Osteocyte (in vitro differentiated cells): ENCODE measurements at regions not wholly inside any gene's neighbourhood (a gene's known extent, or its start where the extent isn't known, plus 50 kb on each side); places are given as distances from the start of the nearest gene placed in this dataset.
A peak's percentile ranks its signal among the peaks of the same experiment; 100 is the strongest.

Source experiments
- DNase-seq: peaks from one replicate; pipeline ENCODE4 v3.0.0; 2021; ENCODE audit warnings: mixed read lengths; ENCODE audit not compliant: unreplicated experiment; ENCODE audit errors: extremely low spot score
- H3K27ac Mint-ChIP-seq: one replicate; pipeline ENCODE4 v1.8.0; 2021; ENCODE audit warnings: mild to moderate bottlenecking, mixed read lengths; ENCODE audit not compliant: unreplicated experiment
- H3K27me3 Mint-ChIP-seq: one replicate; pipeline ENCODE4 v1.8.0; 2021; ENCODE audit warnings: mixed read lengths; ENCODE audit not compliant: unreplicated experiment
- H3K36me3 Mint-ChIP-seq: one replicate; pipeline ENCODE4 v1.8.0; 2021; ENCODE audit warnings: mixed read lengths; ENCODE audit not compliant: unreplicated experiment
- H3K4me1 Mint-ChIP-seq: one replicate; pipeline ENCODE4 v1.8.0; 2021; ENCODE audit warnings: mixed read lengths; ENCODE audit not compliant: unreplicated experiment
- H3K4me3 Mint-ChIP-seq: one replicate; pipeline ENCODE4 v1.8.0; 2021; ENCODE audit warnings: mild to moderate bottlenecking, moderate library complexity, mixed read lengths; ENCODE audit not compliant: unreplicated experiment
- H3K9me3 Mint-ChIP-seq: one replicate; pipeline ENCODE4 v1.8.0; 2021; ENCODE audit warnings: mixed read lengths; ENCODE audit not compliant: unreplicated experiment
- TF ChIP-seq, protein P1 (sequence below): fragments of 200-600 bp; sonication (generic); IDR thresholded peaks from 2 replicates; pipeline ENCODE4 v1.5.0; 2021; ENCODE audit warnings: antibody characterized with exemption, mild to moderate bottlenecking, moderate library complexity

DNA sequence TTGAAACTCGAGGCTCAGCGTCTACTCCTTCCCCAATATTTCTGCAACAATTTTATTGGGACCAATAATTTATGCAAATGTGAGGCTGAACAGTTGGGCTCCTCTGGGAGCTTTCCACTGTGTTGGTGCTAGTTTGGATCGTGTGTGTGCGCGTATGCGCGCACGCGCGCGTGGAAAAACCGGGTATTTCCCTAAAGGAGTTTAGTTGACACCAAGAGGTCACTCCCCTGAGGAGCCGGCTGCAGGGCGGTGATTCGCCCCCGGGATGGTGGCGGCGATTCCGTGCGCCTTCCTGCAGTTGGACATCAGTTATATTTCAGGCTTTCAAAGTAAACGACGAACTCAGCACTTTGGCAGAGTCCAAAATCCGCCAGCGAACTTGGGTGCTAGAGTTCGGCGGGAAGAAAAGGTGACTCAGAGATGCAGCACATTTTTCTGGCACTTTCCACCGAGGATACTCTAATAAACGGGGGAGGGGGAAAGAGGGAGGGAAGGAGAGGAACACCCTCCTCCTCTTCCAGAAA, 186.5 kb upstream of the FANCL start:
- TF ChIP-seq, protein P1, sequence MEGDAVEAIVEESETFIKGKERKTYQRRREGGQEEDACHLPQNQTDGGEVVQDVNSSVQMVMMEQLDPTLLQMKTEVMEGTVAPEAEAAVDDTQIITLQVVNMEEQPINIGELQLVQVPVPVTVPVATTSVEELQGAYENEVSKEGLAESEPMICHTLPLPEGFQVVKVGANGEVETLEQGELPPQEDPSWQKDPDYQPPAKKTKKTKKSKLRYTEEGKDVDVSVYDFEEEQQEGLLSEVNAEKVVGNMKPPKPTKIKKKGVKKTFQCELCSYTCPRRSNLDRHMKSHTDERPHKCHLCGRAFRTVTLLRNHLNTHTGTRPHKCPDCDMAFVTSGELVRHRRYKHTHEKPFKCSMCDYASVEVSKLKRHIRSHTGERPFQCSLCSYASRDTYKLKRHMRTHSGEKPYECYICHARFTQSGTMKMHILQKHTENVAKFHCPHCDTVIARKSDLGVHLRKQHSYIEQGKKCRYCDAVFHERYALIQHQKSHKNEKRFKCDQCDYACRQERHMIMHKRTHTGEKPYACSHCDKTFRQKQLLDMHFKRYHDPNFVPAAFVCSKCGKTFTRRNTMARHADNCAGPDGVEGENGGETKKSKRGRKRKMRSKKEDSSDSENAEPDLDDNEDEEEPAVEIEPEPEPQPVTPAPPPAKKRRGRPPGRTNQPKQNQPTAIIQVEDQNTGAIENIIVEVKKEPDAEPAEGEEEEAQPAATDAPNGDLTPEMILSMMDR, result no peak
- no peaks in the 10 kb centered on the region for H3K36me3 Mint-ChIP-seq
- H3K9me3 Mint-ChIP-seq, result no peaks in the 10 kb centered on the region
- no peak for DNase-seq
- peaks cover 13% of the 10 kb centered on the region for H3K4me1 Mint-ChIP-seq
- no peak overlapping the region for H3K27ac Mint-ChIP-seq
- peak overlapping the region; percentile 85 for H3K4me3 Mint-ChIP-seq
- peaks cover 56% of the 10 kb centered on the region for H3K27me3 Mint-ChIP-seq

DNA sequence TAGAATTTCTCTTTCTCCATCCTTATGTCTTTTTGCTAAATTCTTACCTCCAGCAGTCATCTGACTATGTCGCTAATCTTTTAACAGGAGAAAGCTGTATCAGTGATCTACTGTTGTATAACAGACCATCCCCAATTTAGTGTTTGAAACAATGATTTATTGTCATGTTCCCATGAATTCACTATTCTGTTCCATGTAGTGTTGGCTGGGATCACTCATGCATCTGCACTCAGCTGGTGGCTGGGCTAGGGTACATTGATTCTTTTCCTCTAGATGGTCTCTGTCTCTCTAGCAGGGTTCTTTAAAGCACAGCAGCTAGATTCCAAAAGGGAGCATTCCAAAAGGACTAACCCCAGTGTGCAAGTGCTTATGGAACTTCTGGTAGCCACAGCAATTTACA, 184.2 kb upstream of the FANCL start:
- Mint-ChIP-seq H3K27ac (no peak overlapping the region), H3K4me1 (peaks cover 13% of the 10 kb centered on the region), H3K36me3 (no peaks in the 10 kb centered on the region), H3K9me3 (no peaks in the 10 kb centered on the region), H3K4me3 (no peak overlapping the region), H3K27me3 (peaks cover 58% of the 10 kb centered on the region)
- TF ChIP-seq, protein P1, result no peak
- DNase-seq, result no peak

DNA sequence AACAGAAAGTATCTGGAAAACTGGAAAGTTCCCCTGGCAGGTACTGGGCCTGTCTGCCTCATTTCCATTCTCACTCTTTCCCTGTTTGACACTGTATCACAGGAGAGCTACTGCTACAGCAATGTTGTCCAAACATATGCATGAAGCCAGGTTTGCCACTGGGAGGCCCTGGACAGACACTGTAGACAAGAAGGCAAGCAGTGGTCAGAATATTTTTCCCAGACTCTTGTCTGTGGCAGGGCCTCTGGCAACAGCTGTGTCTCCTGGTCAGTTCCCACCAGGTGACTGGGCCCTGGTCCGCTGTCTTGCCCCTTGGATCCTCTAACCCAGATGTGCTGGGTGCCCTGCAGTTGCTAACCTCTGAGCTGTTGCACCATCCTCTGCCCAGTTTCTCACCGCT, 178.9 kb upstream of the FANCL start:
- Mint-ChIP-seq H3K4me3 (no peak overlapping the region), H3K27ac (no peak overlapping the region), H3K36me3 (no peaks in the 10 kb centered on the region), H3K4me1 (no peaks in the 10 kb centered on the region), H3K27me3 (peaks cover 35% of the 10 kb centered on the region), H3K9me3 (no peaks in the 10 kb centered on the region)
- no peak for DNase-seq
- TF ChIP-seq, protein P1, result no peak

DNA sequence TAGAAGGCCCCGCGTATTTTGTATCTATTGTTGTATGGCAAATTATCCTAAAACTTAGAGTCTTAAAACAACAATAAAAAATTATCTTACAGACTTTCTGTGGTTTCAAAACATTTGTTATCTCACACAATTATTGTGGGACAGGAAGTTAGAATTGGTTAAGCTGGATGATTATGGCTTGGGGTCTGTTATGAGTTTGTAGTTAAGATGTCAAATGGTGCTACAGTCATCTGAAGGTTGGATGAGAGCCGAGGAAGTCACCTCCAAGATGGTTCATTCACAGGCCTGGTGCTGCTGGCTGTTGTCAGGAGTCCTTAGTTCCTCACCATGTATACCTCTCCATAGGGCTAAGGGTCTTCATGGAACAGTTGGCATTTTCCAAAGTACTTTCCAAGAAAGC, 175.6 kb upstream of the FANCL start:
- Mint-ChIP-seq H3K27ac (no peak overlapping the region), H3K27me3 (peaks cover 18% of the 10 kb centered on the region), H3K4me1 (no peaks in the 10 kb centered on the region), H3K36me3 (no peaks in the 10 kb centered on the region), H3K9me3 (no peaks in the 10 kb centered on the region), H3K4me3 (no peak overlapping the region)
- TF ChIP-seq, protein P1, result no peak
- DNase-seq, result no peak

DNA sequence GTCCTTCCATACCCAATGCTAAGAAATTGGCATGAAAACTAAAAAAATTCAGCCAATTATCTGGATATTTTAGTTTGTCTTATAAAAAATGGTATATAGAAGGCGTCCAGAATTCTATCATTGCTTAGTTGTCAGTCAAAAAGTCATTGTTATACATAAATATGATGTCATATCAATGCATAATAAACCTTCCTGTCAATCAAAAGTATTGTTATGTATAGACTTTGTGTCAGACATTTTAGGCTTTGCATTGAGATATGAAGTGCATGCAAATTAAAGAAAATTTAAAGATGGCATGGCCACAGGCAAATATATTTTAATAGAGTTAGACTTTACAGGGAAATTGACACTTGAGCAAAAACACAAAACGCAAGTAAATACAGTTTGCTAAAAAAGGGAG, 173.4 kb upstream of the FANCL start:
- H3K9me3 Mint-ChIP-seq, result no peaks in the 10 kb centered on the region
- H3K4me3 Mint-ChIP-seq, result no peak overlapping the region
- TF ChIP-seq, protein P1, result no peak
- H3K36me3 Mint-ChIP-seq, result no peaks in the 10 kb centered on the region
- no peaks in the 10 kb centered on the region for H3K4me1 Mint-ChIP-seq
- H3K27ac Mint-ChIP-seq, result no peak overlapping the region
- no peak for DNase-seq
- H3K27me3 Mint-ChIP-seq, result peaks cover 7% of the 10 kb centered on the region
